HG02642 (cell line): ENCODE measurements at regions not wholly inside any gene's neighbourhood (a gene's known extent, or its start where the extent isn't known, plus 50 kb on each side); places are given as distances from the start of the nearest gene placed in this dataset.
"Not testable (repeated sequence)": the region's sequence is repeated elsewhere in the genome, so short reads cannot be mapped to it uniquely, and the experiment has no call there.

ENCODE experiments used
- ATAC-seq: cut with Tn5 transposase; IDR thresholded peaks from one replicate; pipeline ENCODE4 v1.9.1; 2021; ENCODE audit warnings: mild to moderate bottlenecking; ENCODE audit not compliant: unreplicated experiment, poor library complexity

- peak; percentile 48 for ATAC-seq
Observed at GRCh38 chr12:33588725-33589405, 149.2 kb upstream of the SYT10 start.

- no peak for ATAC-seq
Observed at GRCh38 chr12:33589576-33590114, 150.0 kb upstream of the SYT10 start.

DNA sequence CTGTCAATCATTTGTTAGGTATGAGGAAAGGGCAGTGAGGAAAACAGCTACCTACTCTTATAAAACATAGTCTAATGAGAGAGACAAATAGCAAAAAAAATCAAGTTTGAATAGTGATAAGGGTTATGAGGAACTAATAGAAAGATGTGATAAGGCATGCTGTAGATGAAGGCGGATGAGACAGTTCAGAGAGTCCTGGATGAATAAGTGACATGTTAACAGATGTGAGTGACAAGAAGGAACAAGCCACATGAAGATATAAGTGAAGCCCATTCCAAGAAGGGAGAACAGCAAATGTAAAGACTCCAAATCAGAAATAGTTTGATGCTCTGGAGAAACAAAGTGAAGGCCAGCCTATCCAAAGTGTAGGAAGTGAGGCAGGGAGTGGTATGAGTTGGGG lies 154.1 kb upstream of the SYT10 start:
- ATAC-seq, result no peak

- ATAC-seq, result no peak
Observed at GRCh38 chr12:33596061-33596460, 156.4 kb upstream of the SYT10 start.

GRCh38 chr12:33596814-33597213 lies 157.2 kb upstream of the SYT10 start:
- no peak for ATAC-seq

- no peak for ATAC-seq
Observed at GRCh38 chr12:33602515-33602914, 162.9 kb upstream of the SYT10 start.

GRCh38 chr12:33605757-33606156 lies 166.1 kb upstream of the SYT10 start:
- no peak for ATAC-seq

DNA sequence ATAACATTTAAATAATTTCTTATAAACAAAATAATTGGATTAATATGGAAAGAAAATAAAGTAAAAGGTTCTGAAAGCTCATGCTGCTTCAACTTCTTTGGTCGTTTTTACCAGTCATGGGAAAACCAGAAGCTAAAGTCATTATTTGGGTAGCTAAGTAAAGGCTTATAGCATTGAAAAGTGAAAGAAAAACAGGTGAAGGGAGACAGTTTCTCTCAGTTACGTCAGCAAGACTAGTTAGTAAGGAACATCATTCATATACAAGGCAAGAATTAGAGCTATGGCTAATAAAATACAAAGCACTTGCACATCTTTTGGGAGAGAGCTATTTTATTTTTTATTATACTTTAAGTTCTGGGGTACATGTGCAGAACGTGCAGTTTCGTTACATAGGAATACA lies 170.3 kb upstream of the SYT10 start:
- ATAC-seq, result no peak

DNA sequence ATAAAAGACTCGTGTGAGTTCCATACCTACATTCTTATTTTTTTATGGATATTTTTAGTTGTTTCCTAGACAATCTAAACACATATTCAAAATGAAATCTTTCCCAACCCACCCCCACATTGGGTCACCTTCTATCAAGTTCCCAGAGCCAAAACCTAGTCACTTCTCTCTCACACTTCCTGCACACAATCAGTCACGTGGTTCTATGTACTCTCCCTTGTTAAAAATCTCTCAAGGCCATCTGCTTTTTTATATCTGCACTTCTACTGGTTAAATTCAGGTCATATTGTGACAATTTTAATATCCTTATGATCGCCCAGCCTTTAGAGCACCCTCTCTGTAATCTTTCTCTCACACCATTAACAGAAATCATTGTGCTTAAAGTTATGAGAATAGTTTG lies 175.0 kb upstream of the SYT10 start:
- no peak for ATAC-seq

DNA sequence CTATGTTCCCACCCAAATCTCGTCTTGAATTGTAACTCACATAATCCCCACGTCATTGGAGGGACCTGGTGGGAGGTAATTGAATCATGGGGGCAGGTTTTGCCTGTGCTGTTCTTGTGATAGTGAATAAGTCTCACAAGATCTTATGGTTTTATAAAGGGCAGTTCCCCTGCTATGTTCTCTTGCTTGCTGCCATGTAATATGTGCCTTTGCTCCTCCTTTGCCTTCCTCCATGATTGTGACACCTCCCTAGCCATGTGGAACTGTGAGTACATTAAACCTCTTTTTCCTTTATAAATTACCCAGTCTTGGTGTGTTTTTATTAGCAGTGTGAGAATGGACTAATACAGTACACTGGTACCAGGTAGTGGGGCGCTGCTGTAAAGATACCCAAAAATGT lies 177.6 kb upstream of the SYT10 start:
- no peak for ATAC-seq

DNA sequence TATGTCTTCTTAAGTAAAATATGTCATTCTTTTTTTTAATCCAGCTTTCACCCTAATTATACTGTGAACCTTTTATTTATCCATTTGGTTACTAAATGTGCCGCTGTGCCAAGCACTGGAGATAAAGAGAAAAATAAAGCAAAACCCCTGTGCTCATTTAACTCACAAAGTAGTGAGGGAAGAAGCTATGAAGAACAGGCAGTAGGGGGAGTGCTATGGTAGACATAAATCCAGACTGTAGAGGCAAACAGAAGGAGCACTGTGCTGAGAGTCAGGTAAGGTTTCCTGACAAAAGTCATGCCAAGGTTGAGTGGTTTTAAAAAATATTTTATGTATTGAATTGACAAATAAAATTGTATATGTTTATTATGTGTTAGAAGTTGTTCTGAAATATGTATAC lies 188.5 kb upstream of the SYT10 start:
- no peak for ATAC-seq

- ATAC-seq, result peak; percentile 67
Observed at GRCh38 chr12:33634544-33634943, 194.9 kb upstream of the SYT10 start.

- not testable (repeated sequence) for ATAC-seq
Observed at GRCh38 chr12:33636930-33637329, 197.3 kb upstream of the SYT10 start.

DNA sequence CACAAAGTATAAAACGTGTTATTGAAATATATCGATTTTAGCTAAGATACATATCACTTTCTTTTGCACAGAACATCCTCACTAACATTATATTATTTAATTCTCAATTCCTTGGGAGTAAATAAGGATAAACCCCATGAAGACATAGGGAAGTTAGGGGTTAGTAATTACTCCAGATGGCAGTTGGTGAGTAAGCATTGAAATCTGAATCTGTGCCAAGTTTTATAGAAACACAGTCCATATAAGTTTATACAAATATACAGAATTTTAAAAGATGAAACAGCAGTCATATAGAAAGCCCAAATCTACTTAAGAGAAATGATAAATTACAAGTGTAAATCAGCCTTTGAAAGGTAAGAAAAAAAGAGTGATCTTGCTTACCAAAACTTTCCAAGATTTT lies 200.4 kb upstream of the SYT10 start:
- ATAC-seq, result no peak

- no peak for ATAC-seq
Observed at GRCh38 chr12:33649992-33650391, 210.4 kb upstream of the SYT10 start.

DNA sequence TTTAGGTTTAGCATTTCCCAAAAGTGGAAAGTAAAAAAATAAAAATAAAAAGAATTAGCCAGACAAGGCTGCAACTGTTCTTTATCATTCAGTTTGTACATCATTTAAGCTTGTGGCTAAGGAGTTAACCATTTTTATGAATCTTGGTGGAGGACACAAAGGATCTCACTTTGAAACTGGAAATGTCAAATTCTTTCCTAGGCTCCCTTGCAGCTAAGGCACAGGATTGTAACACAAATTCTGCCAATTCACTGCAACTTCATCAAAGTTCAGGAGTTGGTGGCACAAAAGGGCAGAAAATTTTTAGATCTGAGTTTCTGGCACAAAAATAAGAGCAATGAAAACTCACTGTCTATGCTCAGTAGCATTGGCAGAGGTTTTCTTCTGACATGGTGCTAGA lies 211.2 kb upstream of the SYT10 start:
- ATAC-seq, result no peak

GRCh38 chr12:33653362-33653761 lies 213.7 kb upstream of the SYT10 start:
- ATAC-seq, result no peak

GRCh38 chr12:33654313-33654712 lies 214.7 kb upstream of the SYT10 start:
- ATAC-seq, result no peak

DNA sequence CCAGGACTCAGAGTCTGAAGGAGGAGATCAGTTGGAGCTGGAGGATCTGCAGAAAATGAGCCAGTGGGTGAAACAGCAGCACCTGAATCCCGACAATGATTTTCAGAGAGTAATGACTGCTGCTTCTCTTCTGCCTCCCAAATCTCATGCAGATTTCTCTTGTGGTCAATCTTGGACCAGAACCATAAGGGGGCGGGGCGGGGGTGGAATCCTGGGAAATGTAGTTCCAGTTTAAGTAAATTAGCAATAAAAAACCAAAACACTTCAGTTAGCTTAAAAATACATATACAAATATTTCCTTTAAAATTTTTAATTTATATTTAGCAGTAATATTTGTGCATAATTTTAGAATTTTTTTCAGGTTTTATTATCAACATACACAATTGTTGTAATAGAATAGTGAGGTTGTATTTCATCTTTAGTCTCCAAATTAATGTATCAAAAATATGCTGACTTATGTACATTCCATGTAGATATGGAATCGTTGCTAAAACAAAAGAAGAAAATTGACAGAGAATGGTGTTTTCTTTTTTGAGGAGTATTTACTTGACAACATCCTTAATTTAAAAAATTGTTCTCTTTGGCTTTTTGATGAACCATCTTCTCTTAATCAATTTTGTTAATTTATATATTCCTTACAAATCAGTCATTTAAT lies 223.5 kb upstream of the SYT10 start:
- ATAC-seq, result no peak

GRCh38 chr12:33669349-33669748 lies 229.7 kb upstream of the SYT10 start:
- no peak for ATAC-seq

- ATAC-seq, result no peak
Observed at GRCh38 chr12:33670284-33670683, 230.7 kb upstream of the SYT10 start.

DNA sequence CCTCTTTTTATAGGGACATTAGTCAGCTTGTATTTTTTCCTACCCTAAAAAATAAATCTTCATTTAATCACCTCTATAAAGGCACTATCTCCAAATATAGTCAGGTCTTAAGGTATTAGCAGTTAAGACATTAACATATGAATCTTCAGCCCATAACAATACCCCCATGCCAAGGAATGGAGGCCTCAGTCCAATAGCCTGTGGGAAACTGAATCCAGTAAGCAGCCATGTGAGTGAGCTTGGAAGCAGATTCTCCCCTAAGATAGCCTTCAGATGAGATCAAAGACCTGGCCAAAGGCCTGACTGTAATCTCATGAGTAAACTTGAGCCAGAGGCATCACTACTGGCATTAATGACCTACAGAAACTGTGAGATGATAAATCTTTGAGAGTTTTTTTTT lies 232.1 kb upstream of the SYT10 start:
- no peak for ATAC-seq
